Right ventricle myocardium superior (tissue), 1 donor: ENCODE measurements at regions not wholly inside any gene's neighbourhood (a gene's known extent, or its start where the extent isn't known, plus 50 kb on each side); places are given as distances from the start of the nearest gene placed in this dataset.

ENCODE experiments used
- ATAC-seq: fragments of 200-7000 bp; cut with Tn5 transposase; one replicate; pipeline ENCODE4 v1.9.1; 2020; ENCODE audit warnings: mild to moderate bottlenecking; ENCODE audit not compliant: poor library complexity
- DNase-seq: peaks from one replicate; pipeline ENCODE4 v3.0.0-alpha.2; 2020
- intact Hi-C: fragments of 100-400 bp; cut with DNase I; formaldehyde crosslinking; loops from one replicate; pipeline ENCODE4 v1.11.2; 2022
- donor health status: DM: no; HTN: yes; CAD: no; lungs with severe emphysema.

DNA sequence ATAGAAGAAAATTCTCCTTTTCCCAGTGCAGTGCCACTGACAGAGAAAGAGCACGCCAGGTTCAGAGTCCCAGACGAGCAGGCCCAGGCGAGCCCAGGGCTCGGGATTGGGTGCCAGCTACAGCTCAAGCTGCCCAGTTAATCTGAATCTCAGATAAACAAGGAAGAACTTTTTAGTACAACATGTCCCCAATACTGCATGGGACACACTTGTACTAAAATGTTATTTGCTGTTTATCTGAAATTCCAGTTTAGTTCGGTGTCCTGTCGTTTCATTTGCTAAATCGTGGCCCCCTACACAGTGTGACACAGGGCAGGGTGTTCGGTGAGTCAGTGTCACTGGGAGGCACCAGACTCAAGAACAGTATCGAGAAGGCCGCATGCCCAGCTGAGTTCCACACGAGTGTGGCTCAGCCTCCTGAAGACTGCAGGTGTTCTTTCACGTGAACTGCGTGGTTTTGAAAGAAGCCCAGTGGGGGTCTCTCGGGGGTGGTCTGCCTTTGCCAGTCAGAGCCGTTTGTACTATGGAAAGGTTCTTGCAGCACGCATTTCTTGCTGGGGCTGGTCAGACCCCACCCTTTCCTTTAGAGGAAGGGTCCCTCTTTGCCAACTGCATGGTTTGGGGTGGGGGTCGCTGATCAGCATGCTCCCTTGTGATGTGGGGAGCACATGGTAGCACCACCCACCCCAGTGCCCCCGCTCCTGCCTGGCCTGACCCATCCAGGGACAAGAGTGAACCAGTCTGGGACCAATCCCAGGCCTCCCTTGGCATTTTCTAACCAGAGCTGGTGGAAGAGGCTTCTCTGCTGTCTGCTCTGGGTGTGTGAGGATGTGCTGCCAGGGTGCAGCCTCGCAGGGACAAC is 115.6 kb upstream of the B3GAT1 start:
- no peak for ATAC-seq
- intact Hi-C loops, result no loop called here
- DNase-seq, result no peak

GRCh38 chr11:134524896-134525845 is 113.1 kb upstream of the B3GAT1 start:
- intact Hi-C loops, result no loop called here
- ATAC-seq (no peak), DNase-seq (no peak)

DNA sequence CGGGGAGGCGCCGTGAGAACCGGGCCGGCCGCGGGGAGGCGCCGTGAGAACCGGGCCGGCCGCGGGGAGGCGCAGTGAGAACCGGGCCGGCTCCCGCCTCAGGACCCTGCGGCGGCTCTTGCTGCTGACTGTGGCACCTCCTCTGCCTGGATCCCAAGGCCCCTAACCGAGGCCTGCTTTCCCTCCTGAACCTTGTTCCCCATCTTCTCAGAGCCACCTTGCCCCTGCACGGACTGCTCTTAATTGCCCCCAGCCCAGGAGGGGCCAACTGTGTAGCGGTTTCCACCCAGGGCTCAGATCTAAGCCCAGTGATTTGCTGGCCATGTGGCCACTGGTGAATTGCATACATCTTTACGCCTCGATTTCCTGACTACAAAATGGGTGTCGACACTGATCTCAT is 112.2 kb upstream of the B3GAT1 start:
- no peak for DNase-seq
- intact Hi-C loops, result no loop called here
- no peak for ATAC-seq

DNA sequence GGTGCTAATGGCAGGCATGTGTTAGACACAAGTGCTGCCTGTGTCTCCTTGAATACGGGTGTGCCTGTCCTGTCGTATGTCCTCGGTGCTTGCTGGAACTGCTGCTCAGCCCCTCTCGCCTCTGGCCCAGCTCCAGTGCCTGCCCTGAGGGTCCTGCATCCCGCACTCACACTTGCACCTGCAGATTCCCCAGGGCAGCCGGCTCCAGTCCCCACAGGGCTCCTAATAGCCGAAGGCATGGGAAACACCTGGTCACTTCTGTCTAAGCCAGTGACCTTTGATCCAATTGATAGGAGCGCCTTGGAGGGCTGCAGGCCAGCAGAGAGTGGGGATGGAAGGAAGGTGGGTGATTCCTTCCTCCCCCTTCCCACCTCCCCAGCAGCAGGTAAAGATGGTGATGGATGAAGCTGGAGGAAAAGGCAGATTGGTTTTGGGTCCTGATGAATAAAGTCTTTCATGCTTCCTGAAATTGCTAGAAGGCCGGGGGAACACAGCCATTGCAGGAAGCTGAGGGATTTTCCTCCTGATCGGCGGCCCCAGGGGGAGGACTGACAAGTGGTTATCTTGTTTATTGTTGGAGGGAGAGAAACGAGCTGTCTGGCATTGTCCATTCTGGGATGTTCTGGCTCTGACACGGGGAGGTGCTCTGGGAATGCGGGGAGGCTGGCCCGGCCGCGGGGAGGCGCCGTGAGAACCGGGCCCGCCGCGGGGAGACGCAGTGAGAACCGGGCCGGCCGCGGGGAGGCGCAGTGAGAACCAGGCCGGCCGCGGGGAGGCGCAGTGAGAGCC is 110.9 kb upstream of the B3GAT1 start:
- ATAC-seq (no peak), DNase-seq (no peak)
- intact Hi-C loops, result no loop called here

DNA sequence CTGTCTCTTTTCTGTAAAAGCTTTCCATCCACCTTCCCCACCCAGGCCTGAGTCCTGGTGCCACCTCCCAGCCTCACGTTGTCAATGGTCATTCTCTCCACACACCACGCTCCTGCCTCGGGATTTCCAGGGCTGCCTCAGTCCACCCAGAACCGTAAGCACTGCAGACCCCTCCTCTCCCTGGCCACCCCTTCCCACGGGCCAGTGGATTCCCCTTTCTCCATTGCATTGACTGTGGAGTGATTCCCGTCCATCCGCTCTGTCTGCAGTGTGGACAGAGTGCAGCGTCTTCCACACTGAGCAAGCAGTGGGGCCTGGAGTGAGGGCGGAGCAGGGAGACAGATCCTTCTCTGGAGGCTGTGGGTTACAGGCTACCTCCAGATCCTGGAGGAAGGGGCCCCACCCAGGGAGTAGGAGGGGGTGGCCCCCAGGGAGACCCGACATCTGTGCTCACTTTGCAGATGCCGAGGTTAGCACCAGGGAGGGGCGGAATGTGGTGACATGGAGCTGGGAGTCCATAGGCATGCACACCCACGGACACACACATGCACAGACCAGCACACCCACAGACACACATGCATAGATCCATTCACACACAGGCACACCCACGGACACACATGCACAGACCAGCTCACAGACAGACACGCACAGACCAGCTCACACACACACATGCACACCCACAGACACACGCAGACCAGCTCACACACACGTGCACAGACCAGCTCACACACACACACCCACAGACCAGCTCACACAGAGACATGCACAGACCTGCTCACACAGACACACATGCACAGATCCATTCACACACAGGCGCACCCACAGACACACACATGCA is 109.6 kb upstream of the B3GAT1 start:
- ATAC-seq (no peak), DNase-seq (no peak)
- intact Hi-C loops, result no loop called here

DNA sequence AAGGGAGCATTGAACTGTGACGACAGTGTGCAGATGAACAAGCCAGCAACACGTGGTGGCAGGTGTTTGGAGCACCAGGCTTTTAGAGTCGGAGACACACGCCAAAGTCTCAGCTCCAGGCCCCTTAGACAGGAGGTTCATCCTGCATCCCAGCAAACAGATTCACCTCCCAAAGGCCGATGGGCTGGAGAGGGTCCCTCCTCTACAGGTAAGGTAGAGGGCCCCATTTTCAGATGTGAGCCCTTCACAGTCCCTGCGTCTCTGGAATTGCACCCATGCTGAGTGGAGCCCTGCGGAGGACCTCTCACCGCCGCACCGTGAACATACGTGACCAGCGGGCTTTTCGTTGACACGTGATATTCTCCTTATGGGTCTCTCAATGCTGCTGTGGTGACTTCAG is 109.0 kb upstream of the B3GAT1 start:
- intact Hi-C loops, result no loop called here
- ATAC-seq (no peak), DNase-seq (no peak)

DNA sequence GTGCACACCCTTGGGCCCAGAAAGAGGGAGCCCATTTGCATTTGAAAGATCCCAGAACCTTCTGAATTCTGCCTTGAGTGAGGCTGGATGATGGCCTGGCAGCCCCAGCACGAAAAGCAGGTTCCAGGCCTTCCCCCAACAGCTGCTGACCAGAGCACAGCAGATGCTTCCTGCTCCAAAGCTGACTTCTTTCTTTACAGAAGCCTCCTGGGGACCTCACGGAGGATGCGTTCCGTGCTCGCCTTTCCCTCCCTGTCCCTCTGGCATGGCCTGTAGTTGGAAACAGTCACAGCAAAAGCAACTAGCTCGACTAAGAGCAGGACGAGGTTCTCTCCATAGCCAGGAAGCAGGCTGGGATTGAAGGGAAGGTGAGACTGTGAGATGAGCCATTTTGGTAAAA is 107.7 kb upstream of the B3GAT1 start:
- intact Hi-C loops, result no loop called here
- DNase-seq (peak; percentile 30), ATAC-seq (no peak)

- intact Hi-C loops, result no loop called here
- DNase-seq, result peak; percentile 31
- no peak for ATAC-seq
Observed at GRCh38 chr11:134519390-134519750, 107.3 kb upstream of the B3GAT1 start.

DNA sequence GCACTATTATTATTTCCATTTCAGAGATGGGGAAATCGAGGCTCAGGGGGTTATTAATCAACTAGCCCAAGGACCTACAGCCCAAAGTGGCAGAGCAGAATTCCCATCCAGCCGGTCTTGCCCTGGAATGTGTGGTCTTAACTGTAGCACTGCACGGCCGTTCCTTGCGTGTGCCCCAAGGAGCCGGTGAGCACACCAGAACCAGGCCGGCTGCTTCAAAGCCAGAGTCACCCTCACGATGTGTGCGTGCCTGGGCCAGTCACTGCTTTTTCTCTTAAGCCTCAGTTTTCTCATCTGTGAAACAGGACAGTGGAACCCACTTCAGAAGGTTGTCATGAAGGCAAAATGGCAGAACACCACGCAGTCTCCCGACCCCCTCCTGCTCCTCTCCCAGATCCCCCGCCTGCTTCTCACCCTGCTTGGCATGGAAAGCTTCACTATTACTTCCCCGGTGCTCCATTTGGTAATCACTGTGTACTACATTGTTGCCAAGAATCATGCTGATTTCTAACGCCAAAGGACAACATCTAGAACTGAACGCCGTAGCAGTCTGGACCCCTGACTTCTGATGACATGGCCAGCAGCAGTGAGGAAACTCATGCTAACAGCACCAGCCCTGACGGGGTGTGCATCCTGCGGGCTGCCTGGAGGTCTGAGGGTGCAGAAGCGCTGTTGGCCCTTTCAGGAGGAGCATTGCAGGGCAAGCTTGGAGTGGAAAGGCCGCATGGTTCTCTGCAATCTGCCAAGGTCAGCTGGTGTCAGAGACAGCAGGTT is 106.8 kb upstream of the B3GAT1 start:
- DNase-seq (peak; percentile 37), ATAC-seq (no peak)
- intact Hi-C loops, result no loop called here

- ATAC-seq, result no peak
- DNase-seq, result peak; percentile 25
- intact Hi-C loops, result no loop called here
Observed at GRCh38 chr11:134517621-134518293, 105.7 kb upstream of the B3GAT1 start.

DNA sequence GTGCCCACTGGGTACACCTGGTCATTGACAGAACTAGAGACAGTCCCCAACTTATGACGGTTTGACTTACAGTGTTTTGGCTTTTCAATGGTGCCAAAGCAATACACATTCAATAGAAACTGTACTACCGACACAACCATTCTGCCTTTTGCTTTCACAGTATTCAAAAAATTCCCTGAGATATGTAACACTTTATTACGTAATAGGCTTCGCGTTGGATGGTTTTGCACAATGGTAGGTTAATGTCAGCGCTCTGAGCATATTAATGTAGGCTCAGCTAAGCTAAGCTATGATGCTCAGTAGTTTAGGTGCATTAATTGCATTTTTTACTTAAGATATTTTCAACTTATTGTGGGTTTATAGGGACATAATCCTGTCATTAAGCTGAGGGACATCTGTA is 105.1 kb upstream of the B3GAT1 start:
- no peak for DNase-seq
- no peak for ATAC-seq
- intact Hi-C loops, result no loop called here

DNA sequence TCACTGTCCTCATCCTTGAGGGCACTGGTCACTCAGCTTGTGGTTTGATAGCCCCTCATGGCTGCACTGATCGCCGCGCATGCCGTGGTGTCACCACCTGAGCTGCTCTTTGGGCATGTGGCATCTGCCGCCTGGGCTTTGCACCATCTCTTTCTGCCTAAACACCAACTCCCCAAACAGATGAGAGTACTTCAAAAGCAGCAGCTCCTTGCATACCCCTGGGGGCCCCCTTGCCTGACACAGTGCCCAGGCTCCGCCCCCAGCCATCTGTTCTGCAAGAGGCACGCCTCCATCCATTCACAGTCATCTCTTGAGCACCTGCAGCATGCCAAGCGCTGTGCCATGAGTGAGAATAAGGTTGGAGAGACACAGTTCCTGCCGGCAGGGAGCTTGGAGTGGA is 104.5 kb upstream of the B3GAT1 start:
- intact Hi-C loops, result no loop called here
- ATAC-seq (no peak), DNase-seq (no peak)

DNA sequence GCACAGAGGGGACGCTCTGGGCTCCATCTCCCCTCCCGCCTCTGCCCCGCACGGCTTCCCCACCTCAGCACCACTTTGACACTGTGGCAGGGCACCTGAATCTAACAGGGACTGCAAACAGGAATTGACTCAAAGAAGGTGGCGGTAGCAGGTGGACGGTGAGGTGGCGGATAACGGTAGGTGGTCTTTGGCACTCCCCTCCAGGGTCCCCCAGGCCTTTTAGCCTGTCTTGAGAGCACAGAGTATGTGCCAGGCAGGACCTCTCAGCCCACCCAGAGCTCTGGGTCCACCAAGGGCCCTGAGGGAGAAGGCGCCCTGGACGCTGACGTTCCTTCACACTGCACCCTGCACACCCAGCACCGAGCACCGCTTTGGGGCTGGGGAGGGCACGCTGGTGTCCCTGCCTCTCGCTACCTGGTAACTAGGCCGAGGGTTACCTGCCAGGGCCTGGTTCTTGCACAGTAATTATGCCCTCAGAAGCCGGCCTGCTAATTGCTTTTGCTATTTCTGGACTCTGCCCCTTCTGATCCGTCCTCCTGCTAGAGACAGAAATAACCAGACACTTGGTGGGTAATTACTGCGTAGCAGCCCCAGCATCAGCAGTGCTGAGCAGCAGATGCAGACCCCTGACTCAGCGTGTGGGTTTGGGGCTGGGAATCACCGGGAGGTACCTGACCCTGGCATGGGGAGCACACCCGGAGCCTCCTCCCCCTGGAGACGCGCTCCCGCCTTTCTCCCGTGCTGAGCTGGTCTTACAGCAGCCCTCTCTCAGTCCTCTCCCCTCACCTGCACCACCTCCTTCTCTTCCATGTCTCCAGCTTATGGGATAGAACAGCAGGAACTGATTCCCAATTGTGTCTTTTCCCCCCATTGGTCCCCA is 103.3 kb upstream of the B3GAT1 start:
- intact Hi-C loops, result no loop called here
- DNase-seq, result peak; percentile 33
- no peak for ATAC-seq

DNA sequence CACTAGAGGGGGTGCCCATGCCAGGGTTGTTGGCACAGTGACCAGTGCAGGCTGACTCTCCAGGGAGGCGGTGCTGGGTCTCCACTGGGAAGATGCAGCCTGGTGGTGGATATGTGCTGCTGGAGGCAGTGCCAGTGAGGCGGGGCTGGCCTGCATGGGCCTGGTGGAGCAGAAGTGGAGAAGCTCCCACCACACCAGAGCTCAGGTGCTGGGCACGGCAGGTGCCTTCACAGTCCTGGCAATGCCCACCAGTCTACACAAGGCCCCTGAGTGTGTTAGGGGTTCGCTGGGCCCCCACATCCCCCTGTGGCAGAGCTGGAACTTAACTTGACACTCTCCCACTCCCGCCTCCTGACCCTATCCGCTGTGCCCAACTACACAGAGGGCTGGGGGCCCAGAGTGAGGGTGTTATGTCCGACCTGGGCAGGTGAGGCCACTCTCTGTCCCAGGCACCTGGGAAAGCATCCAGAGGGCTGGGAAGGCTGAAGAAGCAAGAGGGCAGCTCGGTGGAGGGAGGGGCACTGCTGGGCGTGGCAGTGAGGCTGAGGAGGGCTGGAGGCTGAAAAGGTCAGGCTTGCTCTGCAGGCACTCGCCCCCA is 102.4 kb upstream of the B3GAT1 start:
- intact Hi-C loops, result no loop called here
- ATAC-seq, result no peak
- peak; percentile 30 for DNase-seq

DNA sequence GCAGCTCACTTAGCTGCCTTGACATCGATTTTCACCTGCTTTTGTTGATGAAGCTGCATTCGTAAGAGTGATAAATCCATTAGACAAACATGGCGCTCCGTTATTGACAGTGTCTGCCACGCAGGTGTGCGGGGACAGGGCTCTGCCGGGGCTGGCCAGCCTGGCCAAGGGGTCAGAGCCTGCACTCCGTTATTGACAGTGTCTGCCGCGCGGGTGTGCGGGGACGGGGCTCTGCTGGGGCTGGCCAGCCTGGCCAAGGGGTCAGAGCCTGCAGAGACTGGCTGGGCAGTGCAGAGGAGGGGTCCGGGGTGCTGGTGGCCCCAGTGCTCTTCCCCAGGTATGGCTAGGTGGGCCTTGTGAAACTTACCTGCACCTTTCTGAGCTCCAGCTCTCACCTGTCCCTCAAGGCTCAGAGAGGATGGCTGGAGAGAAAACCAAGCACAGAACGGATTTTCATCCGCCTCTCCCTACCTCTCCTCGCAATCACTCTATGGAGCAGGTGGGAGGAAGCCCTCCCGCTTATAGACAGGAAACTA is 101.6 kb upstream of the B3GAT1 start:
- no peak for ATAC-seq
- no peak for DNase-seq
- intact Hi-C loops, result no loop called here
